GM21526 (cell line): ENCODE measurements at regions not wholly inside any gene's neighbourhood (a gene's known extent, or its start where the extent isn't known, plus 50 kb on each side); places are given as distances from the start of the nearest gene placed in this dataset.
"Not testable (repeated sequence)": the region's sequence is repeated elsewhere in the genome, so short reads cannot be mapped to it uniquely, and the experiment has no call there.

ENCODE experiments used
- ATAC-seq: cut with Tn5 transposase; IDR thresholded peaks from one replicate; pipeline ENCODE4 v1.9.1; 2021; ENCODE audit warnings: moderate library complexity; ENCODE audit not compliant: unreplicated experiment, low FRiP score

GRCh38 chr1:81310250-81310649 lies 490.5 kb upstream of the ADGRL2 start:
- ATAC-seq = no peak

- ATAC-seq = no peak
Observed at GRCh38 chr1:81308191-81308590, 492.5 kb upstream of the ADGRL2 start.

GRCh38 chr1:81307786-81308185 lies 492.9 kb upstream of the ADGRL2 start:
- ATAC-seq = no peak

- ATAC-seq = peak; percentile 72
Observed at GRCh38 chr1:81305997-81306452, 494.7 kb upstream of the ADGRL2 start.

- no peak for ATAC-seq
Observed at GRCh38 chr1:81304187-81304586, 496.5 kb upstream of the ADGRL2 start.

GRCh38 chr1:81299892-81300291 lies 500.8 kb upstream of the ADGRL2 start:
- no peak for ATAC-seq

GRCh38 chr1:81298266-81298665 lies 502.5 kb upstream of the ADGRL2 start:
- no peak for ATAC-seq

GRCh38 chr1:81296601-81297000 lies 504.1 kb upstream of the ADGRL2 start:
- no peak for ATAC-seq

- ATAC-seq = no peak
Observed at GRCh38 chr1:81290326-81290725, 510.4 kb upstream of the ADGRL2 start.

- no peak for ATAC-seq
Observed at GRCh38 chr1:81288689-81289088, 512.0 kb upstream of the ADGRL2 start.

GRCh38 chr1:81287411-81288080 lies 513.2 kb upstream of the ADGRL2 start:
- ATAC-seq = no peak

GRCh38 chr1:81270051-81270450 lies 530.7 kb upstream of the ADGRL2 start:
- no peak for ATAC-seq

GRCh38 chr1:81264976-81265375 lies 535.8 kb upstream of the ADGRL2 start:
- ATAC-seq = no peak

GRCh38 chr1:81259625-81260411 lies 540.9 kb upstream of the ADGRL2 start:
- ATAC-seq = no peak

GRCh38 chr1:81254560-81254959 lies 546.2 kb upstream of the ADGRL2 start:
- no peak for ATAC-seq

GRCh38 chr1:81254068-81254467 lies 546.7 kb upstream of the ADGRL2 start:
- ATAC-seq = no peak

GRCh38 chr1:81252471-81253151 lies 548.1 kb upstream of the ADGRL2 start:
- ATAC-seq = no peak

- not testable (repeated sequence) for ATAC-seq
Observed at GRCh38 chr1:81250825-81251224, 549.9 kb upstream of the ADGRL2 start.

GRCh38 chr1:81245084-81245715 lies 555.5 kb upstream of the ADGRL2 start:
- not testable (repeated sequence) for ATAC-seq

GRCh38 chr1:81244612-81245011 lies 556.1 kb upstream of the ADGRL2 start:
- ATAC-seq = not testable (repeated sequence)

- no peak for ATAC-seq
Observed at GRCh38 chr1:81242103-81242502, 558.6 kb upstream of the ADGRL2 start.
